ENCODE measurements at regions not wholly inside any gene's neighbourhood (a gene's known extent, or its start where the extent isn't known, plus 50 kb on each side); places are given as distances from the start of the nearest gene placed in this dataset.
"Not testable (repeated sequence)": the region's sequence is repeated elsewhere in the genome, so short reads cannot be mapped to it uniquely, and the experiment has no call there.

DNA sequence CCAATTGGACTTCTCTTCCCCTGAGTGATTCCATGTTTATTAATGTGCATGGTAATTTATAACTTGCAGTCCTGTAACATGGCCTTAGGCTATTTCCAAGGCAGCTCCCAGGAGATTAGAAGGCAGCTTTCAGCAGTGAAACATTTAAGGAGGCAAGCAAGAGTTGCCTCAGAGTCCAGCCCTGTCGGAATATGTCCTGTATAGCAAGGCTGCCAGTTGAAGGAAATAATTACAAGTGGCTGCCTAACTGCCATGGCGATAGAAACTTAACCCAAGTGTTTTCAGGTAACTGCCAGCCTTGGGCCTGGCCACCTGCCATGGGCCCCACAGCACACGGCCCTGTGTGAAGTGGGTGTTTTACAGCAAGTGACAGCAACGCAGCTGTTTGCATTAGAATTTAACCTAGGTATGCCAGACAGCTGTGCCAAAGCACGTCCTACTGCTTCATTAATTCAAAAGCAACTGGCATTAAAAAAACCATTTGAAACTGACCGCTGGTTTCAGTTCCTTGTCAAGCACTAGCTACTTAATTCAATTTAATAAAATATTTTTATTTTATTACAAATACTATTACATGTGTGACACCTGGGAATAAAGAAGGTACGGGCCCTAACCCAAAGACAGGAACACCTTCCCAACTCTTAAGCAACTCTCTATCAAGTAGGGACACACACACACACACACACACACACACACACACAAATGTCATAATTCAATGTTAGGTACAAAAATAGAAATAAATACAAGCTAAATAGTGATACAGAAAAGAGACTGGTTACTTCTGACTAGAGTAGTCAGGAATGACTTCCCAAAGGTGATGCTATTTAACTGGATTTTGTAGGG is 151.8 kb upstream of the HEY2 start:
- no peak for DNase-seq

DNA sequence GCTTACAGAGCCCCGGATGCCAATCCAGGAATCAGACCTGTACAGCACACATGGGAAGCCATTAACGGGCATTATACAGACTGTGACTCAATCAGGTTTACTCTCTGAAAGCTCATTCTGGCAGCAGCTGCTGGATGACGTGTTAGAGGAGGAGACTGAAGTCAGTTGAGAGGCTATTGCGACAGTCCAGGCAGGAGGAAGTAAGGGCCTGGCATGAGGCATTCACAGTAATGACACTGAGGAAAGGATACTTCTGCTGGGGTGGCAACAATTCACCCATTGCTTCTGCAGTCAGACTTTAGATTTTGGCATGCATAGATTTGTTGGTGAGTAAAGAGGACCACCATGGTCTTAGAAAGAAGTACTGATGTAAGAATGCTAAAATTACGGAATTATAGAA is 151.0 kb upstream of the HEY2 start:
- DNase-seq = no peak

DNA sequence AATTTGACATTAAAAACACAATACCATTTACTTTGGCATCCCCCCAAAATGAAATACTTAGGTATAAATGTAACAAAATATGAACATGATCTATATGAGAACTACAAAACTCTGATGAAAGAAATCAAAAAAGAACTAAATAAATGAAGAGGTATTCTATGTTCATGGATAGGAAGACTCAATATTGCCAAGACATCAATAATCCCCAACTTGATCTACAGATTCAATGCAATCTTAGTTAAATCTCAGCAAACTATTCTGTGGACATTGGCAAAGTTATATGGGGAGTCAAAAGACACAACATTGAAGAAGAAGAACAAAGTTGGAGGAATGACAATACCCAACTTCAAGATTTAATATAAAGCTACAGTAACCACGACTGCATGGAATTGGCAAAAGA is 145.2 kb upstream of the HEY2 start:
- DNase-seq = no peak

DNA sequence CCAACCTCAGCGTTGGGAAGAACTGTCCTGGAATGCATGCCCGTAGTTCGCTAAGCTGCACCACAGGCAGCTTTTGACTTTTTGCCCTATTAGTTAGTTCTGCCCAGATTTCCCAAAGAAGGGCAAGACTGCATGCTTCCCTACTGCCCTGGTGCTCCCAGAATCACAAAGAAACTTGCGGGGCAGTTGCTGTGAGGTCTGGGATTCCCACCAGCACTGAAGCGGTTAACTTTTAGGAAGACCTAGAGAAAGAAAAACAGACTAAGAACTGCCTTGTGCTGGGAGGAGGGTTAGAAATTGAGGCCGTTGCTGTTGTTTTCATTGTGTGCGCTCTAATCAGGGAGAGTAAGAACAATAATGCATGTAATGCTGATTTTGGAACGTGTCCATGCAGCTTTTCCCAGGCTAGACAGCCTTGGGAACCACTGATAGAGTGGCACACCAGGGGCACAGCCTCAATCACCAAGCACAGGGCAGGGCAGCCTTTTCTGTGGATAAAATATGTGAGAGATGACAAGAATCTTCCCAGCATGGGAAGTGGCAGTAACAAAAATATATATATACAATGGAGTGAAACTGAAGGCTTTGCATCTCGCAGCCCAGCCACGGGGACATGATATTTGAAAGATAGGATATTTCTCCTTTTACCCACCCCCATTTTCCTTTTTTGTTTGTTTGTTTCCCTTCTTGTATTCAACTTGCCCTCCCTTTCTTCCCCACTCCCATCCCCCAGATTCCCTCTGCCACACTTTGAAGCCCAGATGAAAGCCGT is 137.7 kb upstream of the HEY2 start:
- DNase-seq = no peak

DNA sequence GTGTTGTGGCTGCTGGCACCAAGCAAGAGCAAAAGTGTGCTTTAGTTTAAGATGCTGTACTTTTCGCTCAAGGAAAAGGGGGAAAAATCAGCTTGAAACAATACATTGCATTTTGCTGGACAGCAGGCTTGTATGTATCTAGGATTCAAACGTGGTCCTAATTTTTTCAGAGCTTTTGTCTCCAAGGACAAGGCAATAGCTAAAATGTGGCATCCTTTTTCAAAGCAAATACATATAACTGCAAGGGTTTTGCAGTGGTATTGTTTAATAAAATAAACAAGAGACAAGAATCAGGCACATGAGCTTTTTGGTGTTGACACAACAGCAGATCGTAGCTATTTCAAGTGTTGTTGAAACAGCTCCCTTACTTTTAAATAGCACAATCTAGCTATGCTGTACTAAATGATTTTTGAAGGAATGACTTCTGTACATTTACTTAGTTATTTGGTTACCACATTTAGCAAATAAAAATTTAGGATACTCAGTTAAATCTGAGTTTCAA is 137.0 kb upstream of the HEY2 start:
- no peak for DNase-seq

DNA sequence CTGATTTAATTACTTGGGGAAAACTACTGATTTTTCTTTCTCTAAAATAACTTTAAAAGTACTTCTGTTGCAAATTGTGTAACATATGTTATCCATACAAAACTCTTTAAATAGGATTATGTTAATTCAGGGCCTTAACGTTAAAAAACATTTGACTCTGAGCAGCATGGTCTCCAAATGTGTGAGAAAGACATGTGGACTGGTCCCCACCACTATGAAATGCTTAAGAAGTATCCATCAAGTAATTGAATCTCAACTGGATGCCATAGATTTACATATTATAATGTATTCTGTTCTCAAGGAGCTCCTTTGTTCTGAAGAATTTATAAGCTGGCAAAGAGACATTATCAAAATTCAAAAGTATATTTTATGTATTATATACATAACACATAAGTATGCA is 130.8 kb upstream of the HEY2 start:
- DNase-seq = no peak

DNA sequence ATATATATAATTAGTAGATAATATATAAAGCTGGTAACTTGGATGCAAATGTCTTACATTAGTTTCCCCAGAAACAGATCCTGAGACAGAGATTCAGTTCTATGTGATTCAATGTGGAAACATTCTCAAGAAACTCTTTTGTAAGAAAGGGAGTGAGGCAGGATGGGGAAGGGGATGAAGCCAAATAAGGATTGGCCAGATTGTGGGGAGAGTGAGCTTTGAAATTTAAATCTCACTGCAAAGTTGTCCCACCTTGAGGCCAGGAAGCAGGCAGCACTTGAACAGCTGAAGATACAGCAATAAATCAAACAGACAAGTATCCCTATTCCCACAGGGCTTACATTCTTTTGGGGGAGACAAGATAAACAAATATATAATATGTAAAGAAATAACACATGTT is 126.3 kb upstream of the HEY2 start:
- no peak for DNase-seq

DNA sequence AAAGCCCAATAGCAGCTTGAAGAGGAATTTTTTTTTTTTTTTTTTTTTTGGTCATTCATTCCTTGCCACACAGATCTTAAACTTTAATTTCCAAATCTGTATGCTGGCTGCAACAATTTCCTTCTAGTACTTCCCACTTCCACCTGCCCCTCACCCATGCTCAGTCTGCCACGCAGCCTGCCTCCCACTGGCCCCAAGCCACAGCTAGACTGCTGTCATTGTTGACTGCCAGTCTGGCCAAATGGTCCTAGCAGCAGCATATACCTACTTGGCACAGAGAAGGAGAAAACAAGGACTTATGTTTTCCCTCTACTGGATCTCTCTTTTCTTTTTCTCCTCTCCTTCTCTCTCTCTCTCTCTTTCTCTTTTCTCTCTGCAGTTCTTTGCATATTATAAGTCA is 118.3 kb upstream of the HEY2 start:
- no peak for DNase-seq

DNA sequence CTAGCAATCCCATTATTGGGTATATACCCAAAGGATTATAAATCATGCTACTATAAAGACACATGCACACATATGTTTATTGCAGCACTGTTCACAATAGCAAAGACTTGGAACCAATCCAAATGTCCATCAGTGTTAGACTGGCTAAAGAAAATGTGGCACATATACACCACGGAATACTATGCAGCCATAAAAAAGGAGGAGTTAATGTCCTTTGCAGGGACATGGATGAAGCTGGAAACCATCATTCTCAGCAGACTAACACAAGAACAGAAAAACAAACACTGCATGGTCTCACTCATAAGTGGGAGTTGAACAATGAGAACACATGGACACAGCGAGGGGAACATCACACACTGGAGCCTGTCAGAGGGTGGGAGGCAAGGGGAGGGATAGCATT is 113.4 kb upstream of the HEY2 start:
- not testable (repeated sequence) for DNase-seq

DNA sequence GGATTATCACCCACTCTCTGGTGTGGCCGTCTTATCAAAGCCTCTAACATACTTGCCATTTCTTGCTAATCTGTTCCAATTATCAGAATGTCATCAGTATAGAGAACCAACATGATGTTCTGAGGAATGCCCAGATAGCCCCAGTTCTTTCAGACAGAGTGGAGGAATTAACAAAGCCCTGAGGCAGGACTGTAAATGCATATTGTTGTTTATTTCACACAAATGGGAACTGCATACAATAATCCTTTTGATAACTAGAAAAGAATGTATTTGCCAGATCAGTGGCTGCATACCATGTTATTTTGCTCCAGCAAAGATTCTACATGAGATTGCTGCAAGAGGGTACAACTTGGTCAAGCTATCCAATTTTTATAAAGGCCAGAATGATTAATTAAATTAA is 112.8 kb upstream of the HEY2 start:
- no peak for DNase-seq

DNA sequence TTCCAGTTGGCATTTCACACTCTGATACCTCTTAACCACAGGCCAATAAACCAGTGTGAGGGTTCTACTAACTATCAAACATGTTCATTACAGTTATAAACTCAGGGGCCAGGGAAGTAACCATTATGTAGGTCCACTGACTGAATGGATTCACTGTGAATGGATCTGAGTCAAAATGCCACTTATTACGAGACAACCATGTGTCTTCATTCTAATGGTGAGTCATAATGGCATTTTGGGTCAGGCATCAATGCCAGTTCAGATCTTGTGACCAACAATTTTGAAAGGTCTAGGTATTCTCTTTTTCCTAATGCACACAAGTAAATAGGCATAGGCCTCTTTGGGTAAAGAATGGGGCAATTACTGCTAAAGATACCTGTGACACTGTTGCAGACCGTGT is 112.2 kb upstream of the HEY2 start:
- peak; percentile 14 for DNase-seq

DNA sequence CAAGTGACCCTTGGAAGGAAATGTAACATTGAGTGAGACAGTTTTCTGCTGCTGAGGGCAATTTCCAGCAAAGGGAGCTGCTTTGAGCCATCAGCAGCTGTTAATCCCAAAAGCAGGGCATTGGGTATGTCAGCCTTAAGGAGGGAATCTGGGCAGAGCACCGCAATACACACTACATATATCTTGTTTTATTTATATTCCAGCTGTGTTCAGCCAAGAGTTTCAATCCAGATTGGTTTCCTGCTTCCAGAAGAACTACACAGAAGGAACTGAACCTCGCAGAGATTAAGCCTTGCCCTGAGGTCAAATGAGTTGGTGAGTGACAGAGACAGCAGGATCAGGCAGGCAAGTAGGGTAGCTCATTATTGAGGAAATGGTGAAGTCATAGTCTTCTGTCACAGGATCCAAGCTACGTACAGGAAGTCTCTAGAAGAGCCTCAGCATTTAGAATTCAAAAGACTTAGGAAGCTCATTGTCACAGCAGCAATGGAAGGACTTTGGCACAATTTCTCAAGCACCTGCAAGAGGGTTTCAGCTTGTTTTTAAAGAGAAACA is 109.9 kb upstream of the HEY2 start:
- no peak for DNase-seq

DNA sequence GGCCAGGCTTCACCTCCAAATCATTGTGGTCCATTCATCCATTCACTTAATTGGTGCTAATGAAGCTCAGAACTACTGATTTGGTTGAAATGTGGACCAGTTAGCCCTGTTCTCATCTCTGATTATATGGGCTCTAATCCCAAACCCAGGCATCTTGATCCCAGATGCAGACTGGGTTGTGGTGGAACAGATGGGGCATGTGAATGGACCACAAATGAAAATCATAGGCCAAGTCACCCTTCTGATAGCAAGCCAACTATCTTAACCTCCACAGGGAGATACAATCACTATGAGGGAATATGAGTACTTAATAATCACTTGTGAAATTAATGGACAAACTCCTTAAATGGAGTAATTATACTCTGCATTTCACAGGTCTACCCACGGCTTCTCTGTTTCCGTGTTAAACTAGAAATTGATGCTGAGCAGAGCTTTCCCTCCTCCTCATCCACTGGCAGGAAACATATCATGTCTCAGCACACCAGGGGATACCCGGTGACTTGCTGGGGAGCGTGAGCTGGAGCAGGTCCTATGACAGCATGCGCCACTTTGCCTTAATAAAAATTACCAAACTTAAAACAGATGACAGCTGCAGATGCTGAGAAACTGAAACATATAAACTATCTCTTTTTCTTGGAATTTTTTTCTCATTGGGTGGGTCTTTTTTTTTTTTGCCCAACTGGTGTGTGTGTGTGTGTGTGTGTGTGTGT is 108.8 kb upstream of the HEY2 start:
- DNase-seq = no peak

DNA sequence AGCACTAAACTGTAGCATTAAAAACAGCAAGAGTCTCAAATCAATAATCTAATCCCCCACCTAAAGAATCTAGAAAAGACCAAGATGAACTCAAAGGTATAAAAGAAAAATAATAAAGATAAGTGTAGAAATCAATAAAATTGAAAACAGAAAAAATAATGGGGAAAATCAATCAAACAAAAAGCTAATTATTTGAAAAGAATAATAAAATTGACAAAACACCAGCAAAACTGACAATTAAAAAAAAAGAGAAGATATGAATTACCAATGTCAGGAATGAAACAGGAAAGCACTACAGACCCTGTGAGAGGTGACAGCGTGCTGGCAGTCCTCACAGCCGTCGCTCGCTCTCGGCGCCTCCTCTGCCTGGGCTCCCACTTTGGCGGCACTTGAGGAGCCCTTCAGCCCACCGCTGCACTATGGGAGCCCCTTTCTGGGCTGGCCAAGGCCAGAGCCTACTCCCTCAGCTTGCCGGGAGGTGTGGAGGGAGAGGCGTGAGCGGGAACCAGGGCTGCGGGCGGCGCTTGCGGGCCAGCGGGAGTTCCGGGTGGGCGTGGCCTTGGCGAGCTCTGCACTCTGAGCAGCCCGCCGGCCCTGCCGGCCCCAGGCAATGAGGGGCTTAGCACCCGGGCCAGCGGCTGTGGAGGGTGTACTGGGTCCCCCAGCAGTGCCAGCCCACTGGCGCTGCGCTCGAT is 105.3 kb upstream of the HEY2 start:
- DNase-seq = not testable (repeated sequence)

DNA sequence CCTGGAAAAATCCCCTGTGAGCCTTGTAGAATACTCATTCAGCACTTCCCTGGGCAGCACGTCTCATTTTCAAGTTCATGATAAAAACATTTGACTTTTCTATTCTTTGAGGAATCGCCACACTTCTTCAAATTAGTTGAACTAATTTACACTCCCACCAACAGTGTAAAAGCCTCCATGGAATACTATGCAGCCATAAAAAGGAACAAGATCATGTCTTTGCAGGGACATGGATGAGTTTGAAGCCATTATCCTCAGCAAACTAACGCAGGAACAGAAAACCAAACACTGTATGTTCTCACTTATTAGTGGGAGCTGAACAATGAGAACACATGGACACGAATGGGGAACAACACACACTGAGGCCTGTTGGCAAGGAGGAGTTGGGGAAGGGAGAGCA is 102.0 kb upstream of the HEY2 start:
- no peak for DNase-seq

DNA sequence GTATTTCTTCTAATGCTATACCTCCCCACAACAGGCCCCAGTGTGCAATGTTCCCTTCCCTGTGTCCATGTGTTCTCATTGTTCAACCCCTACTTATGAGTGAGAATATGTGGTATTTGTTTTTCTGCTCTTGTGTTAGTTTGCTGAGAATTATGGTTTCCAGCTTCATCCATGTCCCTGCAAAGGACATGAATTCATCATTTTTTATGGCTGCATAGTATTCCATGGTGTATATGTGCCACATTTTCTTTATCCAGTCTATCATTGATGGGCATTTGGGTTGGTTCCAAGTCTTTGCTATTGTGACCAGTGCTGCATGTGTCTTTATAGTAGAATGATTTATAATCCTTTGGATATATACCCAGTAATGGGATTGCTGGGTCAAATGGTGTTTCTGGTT is 95.7 kb upstream of the HEY2 start:
- DNase-seq = not testable (repeated sequence)

DNA sequence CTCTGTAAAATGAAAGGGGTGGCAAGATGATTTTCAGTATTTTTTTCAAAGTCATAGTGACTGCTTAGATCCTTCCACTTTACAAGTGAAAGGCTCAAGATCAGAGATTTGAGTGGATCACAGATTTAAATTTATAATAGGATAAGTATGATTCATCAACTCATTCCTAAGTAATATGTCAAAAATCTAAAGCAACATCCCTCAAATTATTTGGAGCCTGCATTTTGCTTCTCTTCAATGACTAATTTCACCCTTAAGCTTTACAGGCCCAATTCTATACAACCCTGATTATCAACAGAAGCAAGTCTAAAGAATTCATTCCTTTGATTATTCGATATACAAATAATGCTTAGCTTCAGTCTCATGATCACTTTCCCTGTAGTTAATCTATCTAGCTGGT is 93.9 kb upstream of the HEY2 start:
- DNase-seq = no peak

DNA sequence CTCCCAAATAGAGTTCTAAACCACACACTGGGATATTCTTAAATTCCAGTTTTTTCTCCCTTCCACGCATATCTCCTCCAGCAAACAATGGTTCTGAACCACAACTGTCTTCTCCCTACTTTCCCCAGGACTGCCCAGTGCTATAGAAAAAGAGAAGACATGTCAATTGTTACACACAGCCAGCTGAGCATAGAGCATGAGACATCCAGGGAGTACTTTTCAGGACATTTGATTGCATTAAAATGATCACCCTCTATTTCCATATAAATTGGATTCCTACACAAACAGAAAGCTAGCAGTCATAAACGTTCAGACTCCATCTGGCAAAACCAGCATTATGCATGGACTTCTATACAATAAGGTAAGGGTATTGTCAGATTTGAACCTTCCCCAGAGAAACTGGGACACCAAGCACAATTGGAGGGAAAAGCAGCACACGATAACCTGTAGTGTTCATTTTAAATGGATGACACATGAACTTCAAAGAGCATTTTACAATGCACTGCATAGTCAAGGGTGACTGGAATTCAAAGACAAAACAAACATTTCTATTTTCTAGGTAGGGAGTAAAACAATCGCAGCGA is 93.1 kb upstream of the HEY2 start:
- DNase-seq = no peak

DNA sequence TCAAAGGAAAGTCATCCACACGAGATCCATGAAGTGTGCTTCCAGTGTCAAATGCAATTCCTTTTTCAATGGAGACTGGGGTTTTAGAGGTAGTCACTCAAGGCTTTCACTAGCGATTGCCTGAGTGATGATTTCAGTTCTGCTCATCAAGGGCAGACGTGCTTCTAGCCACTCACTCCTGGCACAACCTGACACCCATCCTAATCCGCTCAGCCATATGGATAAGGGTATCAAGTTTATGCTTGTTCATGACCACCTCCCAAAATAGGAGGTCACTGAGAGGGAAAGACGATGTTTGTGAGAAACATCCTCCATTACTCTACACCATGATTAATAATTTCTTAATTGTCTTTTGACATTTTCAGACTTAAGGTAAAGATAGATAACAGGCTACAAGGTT is 91.3 kb upstream of the HEY2 start:
- DNase-seq = no peak

DNA sequence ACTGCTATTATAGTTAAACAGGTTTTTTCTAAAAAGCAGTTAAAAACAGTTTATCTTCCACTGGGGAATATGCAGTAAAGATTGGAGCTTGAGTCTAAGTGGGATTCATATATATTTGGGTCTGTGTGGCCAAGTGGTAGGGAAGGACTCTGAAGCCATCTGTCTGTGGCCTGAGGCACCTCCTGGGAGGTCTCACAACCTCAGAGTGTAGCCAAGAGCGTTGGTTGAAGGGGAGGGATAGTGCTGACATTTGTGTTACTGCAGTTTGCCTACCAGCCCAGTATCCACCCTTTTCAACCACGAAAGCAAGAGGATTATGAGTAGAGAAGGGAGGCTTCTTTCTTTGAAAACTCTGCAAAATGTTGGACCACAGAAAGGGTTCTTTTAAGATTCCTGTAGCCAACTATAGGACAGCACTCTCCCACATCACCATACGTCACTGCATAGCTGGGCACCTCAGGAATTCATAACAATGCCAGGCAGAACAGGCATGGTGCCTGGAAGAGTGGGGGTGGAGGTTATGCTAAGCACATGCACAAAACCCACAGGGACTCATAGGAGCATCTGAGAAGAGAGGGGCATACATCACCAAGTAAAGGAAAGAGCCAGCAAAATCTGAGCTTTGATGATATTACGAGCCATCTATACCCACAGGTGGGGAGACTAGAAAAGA is 90.5 kb upstream of the HEY2 start:
- DNase-seq = no peak

DNA sequence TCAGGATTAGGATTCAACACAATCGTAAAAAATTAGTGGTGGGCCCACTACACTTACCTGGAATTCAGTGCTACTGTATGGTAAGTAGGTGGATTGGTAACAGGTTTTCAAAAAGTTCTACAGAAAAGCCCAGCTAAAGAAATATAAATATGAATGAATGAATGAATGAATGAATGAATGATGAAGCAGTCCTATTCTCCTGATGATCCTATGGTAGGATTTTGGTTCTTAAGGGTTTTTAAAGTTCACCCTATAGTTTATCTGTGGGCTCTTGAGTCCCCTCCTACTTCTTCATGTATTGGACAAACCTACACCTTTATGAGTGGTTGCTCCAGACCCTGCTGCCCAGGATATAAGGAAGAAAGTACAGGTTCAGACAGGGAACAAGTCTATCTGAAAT is 89.5 kb upstream of the HEY2 start:
- no peak for DNase-seq

DNA sequence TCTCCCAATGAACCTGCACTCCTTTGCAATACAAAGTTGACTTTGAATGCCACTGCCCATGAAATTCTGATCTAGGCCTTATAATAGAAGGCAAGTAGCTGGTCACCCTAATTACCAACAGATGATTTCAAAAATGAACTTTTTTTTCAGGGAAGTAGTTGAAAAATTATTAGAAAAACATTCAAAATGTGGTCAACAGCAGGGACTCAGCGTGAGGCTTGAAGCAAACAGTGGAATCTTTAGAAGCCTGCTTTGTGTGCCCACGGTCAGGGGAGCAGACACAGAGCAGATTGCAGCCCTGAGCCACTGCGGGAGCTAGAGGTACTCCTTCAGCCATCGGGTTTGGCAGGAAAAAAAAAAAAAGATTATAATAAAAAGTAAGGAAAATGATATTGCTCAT is 87.1 kb upstream of the HEY2 start:
- no peak for DNase-seq
